OCI-LY7 (cell line): ENCODE measurements at regions not wholly inside any gene's neighbourhood (a gene's known extent, or its start where the extent isn't known, plus 50 kb on each side); places are given as distances from the start of the nearest gene placed in this dataset.

Experiments
- BruUV-seq: library from RNA; stranded (reverse); fragments of 400-500 nt; replicated peaks from 2 replicates; lab custom pipeline; 2021; lab: Mats Ljungman, UMichigan
- CTCF ChIA-PET: fragments of 300-600 bp; sonication (Branson Sonifier 250); formaldehyde crosslinking; loops from one replicate; lab custom pipeline; 2022; ENCODE audit warnings: antibody characterized with exemption; ENCODE audit not compliant: unreplicated experiment; lab: Charles Lee
- POLR2A ChIA-PET: fragments of 300-600 bp; sonication (Branson Sonifier 250); formaldehyde crosslinking; loops from one replicate; lab custom pipeline; 2022; ENCODE audit warnings: antibody characterized with exemption; lab: Charles Lee
- DNase-seq: peaks from one replicate; pipeline ENCODE4 v3.0.0-alpha.2; 2015; ENCODE audit warnings: low spot score
- H2AFZ ChIP-seq: fragments of 200-600 bp; sonication (generic), shearing (Covaris generic); 2 replicates; pipeline ENCODE4 v1.6.1; 2014; ENCODE audit warnings: mild to moderate bottlenecking, antibody characterized with exemption, low read length, moderate library complexity
- H3K27ac ChIP-seq: fragments of 200-600 bp; sonication (generic); 2 replicates; pipeline ENCODE4 v1.5.1; 2014; ENCODE audit warnings: mixed run types, low read depth, mild to moderate bottlenecking, moderate library complexity, low read length, inconsistent platforms; ENCODE audit not compliant: poor library complexity, severe bottlenecking
- H3K36me3 ChIP-seq: fragments of 200-600 bp; sonication (generic); 2 replicates; pipeline ENCODE4 v1.6.1; 2014; ENCODE audit warnings: mild to moderate bottlenecking, antibody characterized with exemption, low read length, moderate library complexity, mixed read lengths; ENCODE audit not compliant: insufficient read depth
- H3K4me1 ChIP-seq: fragments of 200-600 bp; sonication (generic); 2 replicates; pipeline ENCODE4 v1.5.1; 2014; ENCODE audit warnings: mild to moderate bottlenecking, low read length; ENCODE audit not compliant: insufficient read depth, poor library complexity, severe bottlenecking
- H3K4me2 ChIP-seq: fragments of 200-600 bp; sonication (generic); 2 replicates; pipeline ENCODE4 v1.6.1; 2014; ENCODE audit warnings: mild to moderate bottlenecking, low read length
- H3K4me3 ChIP-seq: fragments of 200-600 bp; sonication (generic); 2 replicates; pipeline ENCODE4 v1.5.1; 2014; ENCODE audit warnings: mild to moderate bottlenecking, low read depth, low read length; ENCODE audit not compliant: poor library complexity, severe bottlenecking
- H3K79me2 ChIP-seq: fragments of 200-600 bp; sonication (generic); 2 replicates; pipeline ENCODE4 v1.6.1; 2016; ENCODE audit warnings: low read depth, mild to moderate bottlenecking, low read length, moderate library complexity, mixed read lengths; ENCODE audit not compliant: insufficient read depth
- H3K9me2 ChIP-seq: fragments of 200-600 bp; sonication (generic); 2 replicates; pipeline ENCODE4 v1.6.1; 2016; ENCODE audit warnings: mild to moderate bottlenecking, low read length, mixed read lengths; ENCODE audit not compliant: insufficient read depth
- H3K9me3 ChIP-seq: fragments of 200-600 bp; sonication (generic); 2 replicates; pipeline ENCODE4 v1.6.1; 2014; ENCODE audit warnings: mild to moderate bottlenecking, mixed run types, low read length, mixed read lengths
- H4K20me1 ChIP-seq: fragments of 200-600 bp; sonication (generic); 2 replicates; pipeline ENCODE4 v1.6.1; 2014; ENCODE audit warnings: mild to moderate bottlenecking, antibody characterized with exemption, low read length, moderate library complexity, mixed read lengths; ENCODE audit not compliant: insufficient read depth
- CTCF ChIP-seq: fragments of 200-600 bp; sonication (generic); conservative IDR thresholded peaks from 2 replicates; pipeline ENCODE4 v1.5.1; 2014; ENCODE audit warnings: mild to moderate bottlenecking, antibody characterized with exemption, low read length, moderate library complexity, mixed read lengths
- EZH2phosphoT487 ChIP-seq: fragments of 200-600 bp; sonication (generic); IDR thresholded peaks from 2 replicates; pipeline ENCODE4 v1.6.1; 2018; ENCODE audit warnings: low read depth, borderline replicate concordance, mild to moderate bottlenecking, mixed run types, antibody characterized with exemption, low read length, moderate library complexity, mixed read lengths
- intact Hi-C: fragments of 100-400 bp; cut with micrococcal nuclease; formaldehyde crosslinking; loops from one replicate; pipeline ENCODE4 v1.10.0; 2022; ENCODE audit not compliant: unreplicated experiment

GRCh38 chr2:16466821-16467151, 198.8 kb downstream of the CYRIA start:
- Histone ChIP-seq H3K4me3 (no peak overlapping the region), H2AFZ (no peak overlapping the region), H3K4me1 (no peaks in the 10 kb centered on the region), H3K9me3 (no peaks in the 10 kb centered on the region), H3K36me3 (no peaks in the 10 kb centered on the region), H4K20me1 (no peaks in the 10 kb centered on the region; the same call in 1 of the 2 replicates), H3K79me2 (no peaks in the 10 kb centered on the region), H3K9me2 (no peaks in the 10 kb centered on the region), H3K27ac (no peak overlapping the region), H3K4me2 (no peak overlapping the region)
- intact Hi-C loops: no loop called here
- no peak for DNase-seq
- CTCF ChIA-PET: no interaction called here
- POLR2A ChIA-PET: no interaction called here
- no TSS peak for BruUV-seq
- no peak for TF ChIP-seq EZH2phosphoT487

- Histone ChIP-seq H3K27ac (no peak overlapping the region), H3K9me2 (no peaks in the 10 kb centered on the region), H4K20me1 (no peaks in the 10 kb centered on the region; the same call in 1 of the 2 replicates), H3K4me3 (no peak overlapping the region), H3K79me2 (no peaks in the 10 kb centered on the region), H3K4me2 (no peak overlapping the region), H3K9me3 (no peaks in the 10 kb centered on the region), H3K4me1 (no peaks in the 10 kb centered on the region), H2AFZ (no peak overlapping the region), H3K36me3 (no peaks in the 10 kb centered on the region)
- BruUV-seq: no TSS peak
- no peak for DNase-seq
- TF ChIP-seq CTCF (no peak), EZH2phosphoT487 (no peak)
- ChIA-PET CTCF (no interaction called here), POLR2A (no interaction called here)
- intact Hi-C loops: no loop called here
Measured at GRCh38 chr2:16466133-16466820, 199.4 kb downstream of the CYRIA start.

- H4K20me1 ChIP-seq: no peaks in the 10 kb centered on the region; the same call in 1 of the 2 replicates
- no peaks in the 10 kb centered on the region for H3K9me2 ChIP-seq
- H3K9me3 ChIP-seq: no peaks in the 10 kb centered on the region
- no peaks in the 10 kb centered on the region for H3K36me3 ChIP-seq
- no peaks in the 10 kb centered on the region for H3K4me1 ChIP-seq
- no peak overlapping the region for H2AFZ ChIP-seq
- intact Hi-C loops: no loop called here
- POLR2A ChIA-PET: interaction anchor here (0.6 to 1.4 kb wide), 2 partner anchors 27 to 30 kb away, joined by 3 read pairs; no protein-coding TSS in a partner anchor
- CTCF ChIA-PET: no interaction called here
- no peak for DNase-seq
- no peak overlapping the region for H3K4me3 ChIP-seq
- TF ChIP-seq CTCF: no peak
- no peak for TF ChIP-seq EZH2phosphoT487
- no peak overlapping the region for H3K4me2 ChIP-seq
- no peak overlapping the region for H3K27ac ChIP-seq
- H3K79me2 ChIP-seq: no peaks in the 10 kb centered on the region
- BruUV-seq: no TSS peak
Measured at GRCh38 chr2:16464641-16465040, 201.0 kb downstream of the CYRIA start.
